ENCODE measurements at regions not wholly inside any gene's neighbourhood (a gene's known extent, or its start where the extent isn't known, plus 50 kb on each side); places are given as distances from the start of the nearest gene placed in this dataset.

- no peak overlapping the region for H3K4me2 ChIP-seq (ENCODE audit: insufficient read depth, low read length)
- H3K9me3 ChIP-seq (replicated peaks; ENCODE audit: control insufficient read depth, insufficient read depth, low read length), result no peaks in the 10 kb centered on the region
- H3K27ac ChIP-seq (ENCODE audit: insufficient read depth, low read depth, low read length), result no peak overlapping the region
- TF ChIP-seq GATA2 (IDR thresholded peaks at IDR 0.05; ENCODE audit: insufficient read depth, insufficient read length, low read depth, low read length) (no peak), EZH2 (IDR thresholded peaks at IDR 0.05; ENCODE audit: borderline replicate concordance, low read depth, low read length, severe bottlenecking) (no peak), POLR2AphosphoS5 (IDR thresholded peaks at IDR 0.05; ENCODE audit: insufficient read depth, low read depth, low read length) (no peak), JUN (IDR thresholded peaks at IDR 0.05; ENCODE audit: borderline replicate concordance, insufficient read depth, insufficient read length, low read depth) (no peak), POLR2A (IDR thresholded peaks at IDR 0.05; ENCODE audit: low read depth, low read length) (no peak), FOS (IDR thresholded peaks at IDR 0.05; ENCODE audit: borderline replicate concordance, insufficient read depth, low read length) (no peak), CTCF (IDR thresholded peaks at IDR 0.05; ENCODE audit: extremely low read depth in 1 of 2, insufficient read depth in 1 of 2, low read depth in 1 of 2, low read length in 2 of 2) (no peak), MYC (IDR thresholded peaks at IDR 0.05; ENCODE audit: low read depth, low read length) (no peak)
- TF ChIP-seq, protein P1, sequence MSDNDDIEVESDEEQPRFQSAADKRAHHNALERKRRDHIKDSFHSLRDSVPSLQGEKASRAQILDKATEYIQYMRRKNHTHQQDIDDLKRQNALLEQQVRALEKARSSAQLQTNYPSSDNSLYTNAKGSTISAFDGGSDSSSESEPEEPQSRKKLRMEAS (IDR thresholded peaks at IDR 0.05; ENCODE audit: insufficient read depth, insufficient read length), result no peak
- ChIA-PET POLR2A (no interaction called here), CTCF (interaction anchor here (0.7 to 1.6 kb wide), 2 partner anchors 22 to 259 kb away, joined by 3 to 4 read pairs; no protein-coding TSS in a partner anchor)
- no peaks in the 10 kb centered on the region for H4K20me1 ChIP-seq (replicated peaks; ENCODE audit: control insufficient read depth, extremely low read depth, insufficient read depth, low read length)
- no peak overlapping the region for H3K4me3 ChIP-seq (replicated peaks in 1 of 3; ENCODE audit: insufficient read depth in 1 of 3, low read depth in 1 of 3, low read length in 3 of 3)
- peaks cover 7% of the 10 kb centered on the region for H3K4me1 ChIP-seq (ENCODE audit: control insufficient read depth, extremely low read depth, insufficient read depth, low read length)
- DNase-seq (ENCODE audit: low read depth, low spot score), result no peak
- no peak overlapping the region for H3K9ac ChIP-seq (replicated peaks; ENCODE audit: extremely low read depth, insufficient read depth, low read length)
- dilution Hi-C loops (cut with MboI; ENCODE audit: extremely low pct_ligation_motif_present, low sequenced_read_pairs) (no loop called here), intact Hi-C loops (cut with micrococcal nuclease) (no loop called here)
- H3K79me2 ChIP-seq (ENCODE audit: control insufficient read depth, insufficient read depth, low read length), result no peaks in the 10 kb centered on the region
- no peaks in the 10 kb centered on the region for H3K27me3 ChIP-seq (ENCODE audit: control insufficient read depth in 2 of 2, insufficient read depth in 2 of 2, low read length in 2 of 2)
- FAIRE-seq, result no peak
- no peaks in the 10 kb centered on the region for H3K9me1 ChIP-seq (replicated peaks; ENCODE audit: control insufficient read depth, extremely low read depth, insufficient read depth, low read length)
- peak overlapping the region; percentile 19 for H2AFZ ChIP-seq (ENCODE audit: low read depth, low read length)
- no TSS peak for BruUV-seq (replicated peaks)
- no peaks in the 10 kb centered on the region for H3K36me3 ChIP-seq (ENCODE audit: control insufficient read depth in 2 of 2, extremely low read depth in 1 of 2, insufficient read depth in 2 of 2, low read length in 2 of 2)
Observed at GRCh38 chr9:88742483-88742882, 207.5 kb downstream of the NXNL2 start.

Measured in endothelial cell of umbilical vein (primary cell).